ENCODE measurements at regions not wholly inside any gene's neighbourhood (a gene's known extent, or its start where the extent isn't known, plus 50 kb on each side); places are given as distances from the start of the nearest gene placed in this dataset.

- Histone ChIP-seq H3K4me1 (ENCODE audit: insufficient read depth) (no peaks in the 10 kb centered on the region), H3K27ac (ENCODE audit: low read depth) (no peak overlapping the region), H3K36me3 (ENCODE audit: insufficient read depth) (no peaks in the 10 kb centered on the region), H3K4me3 (ENCODE audit: low read depth, low read length) (no peak overlapping the region)
- 35% methylated on average over 21 of the region's 21 CpGs for WGBS
- no peak for DNase-seq (ENCODE audit: extremely low spot score)
These were observed 146.2 kb downstream of the ENGASE start for GRCh38 chr17:79220713-79221291.

GRCh38 chr17:79220201-79220712 is 145.6 kb downstream of the ENGASE start:
- no peak overlapping the region for H3K4me3 ChIP-seq (ENCODE audit: low read depth, low read length)
- H3K36me3 ChIP-seq (ENCODE audit: insufficient read depth), result no peaks in the 10 kb centered on the region
- WGBS, result 14% methylated on average over 23 of the region's 23 CpGs
- no peaks in the 10 kb centered on the region for H3K4me1 ChIP-seq (ENCODE audit: insufficient read depth)
- DNase-seq (ENCODE audit: extremely low spot score), result no peak
- H3K27ac ChIP-seq (ENCODE audit: low read depth), result no peak overlapping the region

- Histone ChIP-seq H3K4me3 (ENCODE audit: low read depth, low read length) (no peak overlapping the region), H3K27ac (ENCODE audit: low read depth) (no peak overlapping the region), H3K36me3 (ENCODE audit: insufficient read depth) (no peaks in the 10 kb centered on the region), H3K4me1 (ENCODE audit: insufficient read depth) (no peaks in the 10 kb centered on the region)
- no peak for DNase-seq (ENCODE audit: extremely low spot score)
- WGBS, result 64% methylated on average over 18 of the region's 18 CpGs
These were observed 144.7 kb downstream of the ENGASE start for GRCh38 chr17:79219208-79219935.

- DNase-seq (ENCODE audit: extremely low spot score), result no peak
- Histone ChIP-seq H3K4me1 (ENCODE audit: insufficient read depth) (no peaks in the 10 kb centered on the region), H3K27ac (ENCODE audit: low read depth) (no peak overlapping the region), H3K4me3 (ENCODE audit: low read depth, low read length) (no peak overlapping the region), H3K36me3 (ENCODE audit: insufficient read depth) (no peaks in the 10 kb centered on the region)
- 91% methylated on average over 10 of the region's 10 CpGs for WGBS
These were observed 144.2 kb downstream of the ENGASE start for GRCh38 chr17:79218825-79219200.

- Histone ChIP-seq H3K27ac (ENCODE audit: low read depth) (no peak overlapping the region), H3K36me3 (ENCODE audit: insufficient read depth) (no peaks in the 10 kb centered on the region), H3K4me1 (ENCODE audit: insufficient read depth) (no peaks in the 10 kb centered on the region), H3K4me3 (ENCODE audit: low read depth, low read length) (no peak overlapping the region)
- DNase-seq (ENCODE audit: extremely low spot score), result no peak
- 67% methylated on average over 19 of the region's 19 CpGs for WGBS
These were observed 143.7 kb downstream of the ENGASE start for GRCh38 chr17:79218175-79218824.

GRCh38 chr17:79217473-79218135 is 143.0 kb downstream of the ENGASE start:
- DNase-seq (ENCODE audit: extremely low spot score), result no peak
- no peaks in the 10 kb centered on the region for H3K4me1 ChIP-seq (ENCODE audit: insufficient read depth)
- no peak overlapping the region for H3K27ac ChIP-seq (ENCODE audit: low read depth)
- WGBS, result 69% methylated on average over 12 of the region's 12 CpGs
- H3K4me3 ChIP-seq (ENCODE audit: low read depth, low read length), result no peak overlapping the region
- no peaks in the 10 kb centered on the region for H3K36me3 ChIP-seq (ENCODE audit: insufficient read depth)

- Histone ChIP-seq H3K27ac (ENCODE audit: low read depth) (no peak overlapping the region), H3K36me3 (ENCODE audit: insufficient read depth) (no peaks in the 10 kb centered on the region)
These were observed 142.2 kb downstream of the ENGASE start for GRCh38 chr17:79216826-79217225.

GRCh38 chr17:79216391-79216790 is 141.8 kb downstream of the ENGASE start:
- H3K4me1 ChIP-seq (ENCODE audit: insufficient read depth), result no peaks in the 10 kb centered on the region
- no peak overlapping the region for H3K27ac ChIP-seq (ENCODE audit: low read depth)
- H3K4me3 ChIP-seq (ENCODE audit: low read depth, low read length), result no peak overlapping the region
- 74% methylated on average over 6 of the region's 6 CpGs for WGBS
- no peak for DNase-seq (ENCODE audit: extremely low spot score)
- H3K36me3 ChIP-seq (ENCODE audit: insufficient read depth), result no peaks in the 10 kb centered on the region

More at GRCh38 chr17:79216826-79217225, 142.2 kb downstream of the ENGASE start:
- 81% methylated on average over 6 of the region's 6 CpGs for WGBS
- no peak overlapping the region for H3K4me3 ChIP-seq (ENCODE audit: low read depth, low read length)
- DNase-seq (ENCODE audit: extremely low spot score), result no peak
- no peaks in the 10 kb centered on the region for H3K4me1 ChIP-seq (ENCODE audit: insufficient read depth)

- WGBS, result 84% methylated on average over 13 of the region's 13 CpGs
- no peak for DNase-seq (ENCODE audit: extremely low spot score)
- no peaks in the 10 kb centered on the region for H3K4me1 ChIP-seq (ENCODE audit: insufficient read depth)
- H3K36me3 ChIP-seq (ENCODE audit: insufficient read depth), result no peaks in the 10 kb centered on the region
- H3K4me3 ChIP-seq (ENCODE audit: low read depth, low read length), result no peak overlapping the region
- no peak overlapping the region for H3K27ac ChIP-seq (ENCODE audit: low read depth)
These were observed 141.0 kb downstream of the ENGASE start for GRCh38 chr17:79215631-79216030.

GRCh38 chr17:79214940-79215604 is 140.4 kb downstream of the ENGASE start:
- 30% methylated on average over 20 of the region's 20 CpGs for WGBS
- DNase-seq (ENCODE audit: extremely low spot score), result no peak
- Histone ChIP-seq H3K27ac (ENCODE audit: low read depth) (no peak overlapping the region), H3K4me1 (ENCODE audit: insufficient read depth) (no peaks in the 10 kb centered on the region), H3K36me3 (ENCODE audit: insufficient read depth) (no peaks in the 10 kb centered on the region), H3K4me3 (ENCODE audit: low read depth, low read length) (no peak overlapping the region)

- Histone ChIP-seq H3K4me3 (ENCODE audit: low read depth, low read length) (no peak overlapping the region), H3K27ac (ENCODE audit: low read depth) (no peak overlapping the region), H3K4me1 (ENCODE audit: insufficient read depth) (no peaks in the 10 kb centered on the region), H3K36me3 (ENCODE audit: insufficient read depth) (no peaks in the 10 kb centered on the region)
- 44% methylated on average over 4 of the region's 4 CpGs for WGBS
- no peak for DNase-seq (ENCODE audit: extremely low spot score)
These were observed 139.8 kb downstream of the ENGASE start for GRCh38 chr17:79214459-79214858.

GRCh38 chr17:79213305-79213704 is 138.7 kb downstream of the ENGASE start:
- H3K27ac ChIP-seq (ENCODE audit: low read depth), result no peak overlapping the region
- 78% methylated on average over 10 of the region's 10 CpGs for WGBS
- no peaks in the 10 kb centered on the region for H3K36me3 ChIP-seq (ENCODE audit: insufficient read depth)
- H3K4me3 ChIP-seq (ENCODE audit: low read depth, low read length), result no peak overlapping the region
- H3K4me1 ChIP-seq (ENCODE audit: insufficient read depth), result no peaks in the 10 kb centered on the region
- no peak for DNase-seq (ENCODE audit: extremely low spot score)

Measured in urinary bladder (tissue), 3 donors.